Adipocyte (in vitro differentiated cells): ENCODE measurements at regions not wholly inside any gene's neighbourhood (a gene's known extent, or its start where the extent isn't known, plus 50 kb on each side); places are given as distances from the start of the nearest gene placed in this dataset.

Source experiments
- DNase-seq: peaks from one replicate; pipeline ENCODE4 v3.0.0-alpha.2; 2015; ENCODE audit warnings: low read depth
- H3K27me3 ChIP-seq: replicated peaks from 2 replicates; pipeline ENCODE4 v1.7.0; 2013; ENCODE audit warnings: mild to moderate bottlenecking, low read length, moderate library complexity; ENCODE audit not compliant: control insufficient read depth, insufficient read depth
- H3K36me3 ChIP-seq: 2 replicates; pipeline ENCODE4 v1.7.0; 2013; ENCODE audit warnings: low read length, mild to moderate bottlenecking, moderate library complexity; ENCODE audit not compliant: control insufficient read depth, insufficient read depth, severe bottlenecking
- H3K4me1 ChIP-seq: 2 replicates; pipeline ENCODE4 v1.7.0; 2013; ENCODE audit warnings: mild to moderate bottlenecking, low read length, moderate library complexity; ENCODE audit not compliant: control insufficient read depth, insufficient read depth
- H3K4me3 ChIP-seq: 2 replicates; pipeline ENCODE4 v1.7.0; 2013; ENCODE audit warnings: mild to moderate bottlenecking, low read length, moderate library complexity
- H3K9ac ChIP-seq: 2 replicates; pipeline ENCODE4 v1.7.0; 2013; ENCODE audit warnings: mild to moderate bottlenecking, low read length, moderate library complexity
- H3K9me3 ChIP-seq: 2 replicates; pipeline ENCODE4 v1.7.0; 2013; ENCODE audit warnings: mild to moderate bottlenecking, low read length, moderate library complexity; ENCODE audit not compliant: control insufficient read depth

DNA sequence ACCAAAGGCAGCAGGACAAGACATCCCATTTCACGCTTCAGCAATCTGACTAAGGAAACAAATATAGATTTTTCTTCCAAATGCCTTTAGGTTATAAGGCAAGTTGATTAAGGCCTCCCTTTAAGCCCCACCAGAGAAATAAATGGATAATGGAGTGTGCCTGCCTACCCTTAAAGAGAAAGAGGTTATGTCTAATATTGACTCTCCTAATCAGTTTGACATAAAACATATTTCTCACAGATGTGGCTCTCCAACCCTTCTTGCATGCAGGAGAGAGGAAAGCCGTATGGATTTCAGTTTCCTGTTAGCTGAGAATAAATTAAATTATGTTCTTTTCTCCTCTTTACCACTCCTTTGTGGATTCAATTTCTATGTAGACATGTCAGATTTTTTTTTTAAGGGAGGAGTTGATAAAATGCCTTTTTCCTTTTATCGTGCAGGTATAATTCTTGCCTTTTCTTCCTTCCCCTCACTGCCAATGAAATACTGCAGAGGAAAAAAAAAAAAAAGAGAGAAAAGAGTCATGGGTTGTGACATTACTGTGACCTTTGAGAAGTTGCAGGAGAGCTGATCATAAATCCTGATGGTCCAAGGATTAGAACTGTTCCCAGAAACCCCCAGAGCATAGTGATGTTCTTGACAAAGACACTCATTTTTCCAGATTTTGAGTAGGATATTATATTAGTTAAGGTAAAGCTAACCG lies 355.3 kb upstream of the SLCO3A1 start:
- H3K36me3 ChIP-seq = no peaks in the 10 kb centered on the region

DNA sequence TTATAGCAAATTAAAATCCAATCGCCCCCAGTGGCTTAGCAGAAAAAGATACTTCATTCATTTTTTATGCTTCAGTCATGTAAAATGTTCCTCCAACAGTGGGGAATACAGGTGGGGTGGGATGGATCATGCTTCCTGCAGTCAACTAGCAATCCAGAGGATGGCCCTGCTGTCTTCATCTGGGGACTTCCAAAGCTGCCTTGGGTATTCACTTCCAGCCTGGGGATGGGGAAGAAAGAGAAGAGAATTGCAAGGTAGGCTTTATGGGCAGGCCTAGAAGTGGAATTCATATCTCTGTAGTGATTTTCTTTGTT lies 354.8 kb upstream of the SLCO3A1 start:
- H3K27me3 ChIP-seq = no peaks in the 10 kb centered on the region
- no peaks in the 10 kb centered on the region for H3K4me1 ChIP-seq
- no peaks in the 10 kb centered on the region for H3K36me3 ChIP-seq
- no peaks in the 10 kb centered on the region for H3K9me3 ChIP-seq
- H3K4me3 ChIP-seq = no peak overlapping the region
- no peak overlapping the region for H3K9ac ChIP-seq
- no peak for DNase-seq

More for the DNA sequence above, 355.3 kb upstream of the SLCO3A1 start:
- H3K27me3 ChIP-seq = no peaks in the 10 kb centered on the region
- H3K4me3 ChIP-seq = no peak overlapping the region
- H3K9ac ChIP-seq = no peak overlapping the region
- H3K9me3 ChIP-seq = no peaks in the 10 kb centered on the region
- DNase-seq = no peak
- no peaks in the 10 kb centered on the region for H3K4me1 ChIP-seq

DNA sequence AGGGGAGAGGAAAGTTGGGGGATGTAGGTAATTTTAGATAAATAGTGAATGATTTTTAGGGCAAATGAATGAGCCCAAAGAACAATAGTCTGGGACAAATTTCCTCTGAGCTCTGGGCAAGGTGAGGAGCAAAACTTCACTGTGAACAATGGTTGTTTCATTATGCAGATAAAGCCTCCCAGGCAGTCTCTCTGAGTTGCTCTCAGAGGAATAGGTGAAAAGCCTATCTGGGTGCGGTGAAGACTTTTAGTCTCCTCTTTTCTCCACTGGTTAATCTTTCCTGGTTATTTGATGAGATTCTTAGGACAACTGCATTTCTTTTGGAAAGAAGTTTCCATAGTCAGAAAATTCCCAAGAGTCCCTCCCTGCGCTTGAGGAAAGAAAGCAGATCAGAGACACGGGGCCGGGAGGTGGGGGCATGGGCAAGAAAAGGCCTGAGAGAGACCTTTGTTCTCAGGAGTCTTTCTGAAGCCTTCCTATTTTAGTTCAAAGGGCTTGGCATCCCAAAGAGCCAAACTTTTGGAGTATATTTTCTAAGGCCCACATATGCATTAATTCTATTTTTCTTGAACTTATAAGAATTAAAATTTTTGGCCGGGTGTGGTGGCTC lies 353.6 kb upstream of the SLCO3A1 start:
- H3K4me1 ChIP-seq = no peaks in the 10 kb centered on the region
- H3K9ac ChIP-seq = no peak overlapping the region
- no peak for DNase-seq
- H3K4me3 ChIP-seq = no peak overlapping the region
- H3K9me3 ChIP-seq = no peaks in the 10 kb centered on the region
- no peaks in the 10 kb centered on the region for H3K27me3 ChIP-seq
- H3K36me3 ChIP-seq = no peaks in the 10 kb centered on the region

DNA sequence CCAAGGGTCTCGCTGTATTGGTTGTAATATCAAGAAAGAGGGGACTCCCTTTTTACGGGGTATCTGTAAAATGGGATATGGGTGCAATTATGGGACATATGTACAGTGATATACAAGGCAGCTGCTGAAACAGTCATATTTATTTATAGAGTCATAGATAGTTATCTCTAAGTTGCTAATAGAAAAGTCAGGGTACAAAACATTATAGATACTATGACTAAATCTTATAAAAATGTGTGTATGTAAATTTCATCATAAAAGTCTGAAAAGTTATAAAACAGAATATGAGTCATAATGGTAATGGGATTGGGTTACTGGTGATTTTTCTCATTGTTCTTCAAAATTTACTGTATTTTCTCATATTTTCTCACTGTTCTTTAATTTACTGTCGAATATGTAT lies 344.9 kb upstream of the SLCO3A1 start:
- Histone ChIP-seq H3K9me3 (no peaks in the 10 kb centered on the region), H3K4me1 (peaks cover 3% of the 10 kb centered on the region), H3K27me3 (no peaks in the 10 kb centered on the region), H3K36me3 (no peaks in the 10 kb centered on the region), H3K4me3 (no peak overlapping the region), H3K9ac (no peak overlapping the region)
- DNase-seq = peak; percentile 12

DNA sequence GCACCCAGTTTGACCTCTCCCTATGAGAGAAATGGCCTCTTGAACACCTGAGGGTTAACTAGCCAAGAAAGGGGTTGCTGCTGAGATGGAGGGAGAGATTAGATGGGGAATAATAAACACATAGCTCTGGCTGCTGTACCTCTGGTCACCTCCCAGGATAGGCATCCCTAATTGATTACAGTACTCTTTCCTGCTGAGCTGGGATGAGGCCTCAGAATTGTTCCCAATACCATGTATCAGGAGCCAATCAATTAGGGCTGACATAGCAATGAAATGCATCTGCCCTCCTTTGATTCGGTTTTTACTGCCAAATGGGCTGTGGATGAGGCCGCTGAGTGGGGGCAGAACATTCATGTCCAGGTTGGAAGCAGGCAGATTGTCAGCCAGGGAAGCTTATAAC lies 339.4 kb upstream of the SLCO3A1 start:
- DNase-seq = no peak
- Histone ChIP-seq H3K9me3 (no peaks in the 10 kb centered on the region), H3K4me1 (peaks cover 26% of the 10 kb centered on the region), H3K9ac (no peak overlapping the region), H3K4me3 (no peak overlapping the region), H3K36me3 (no peaks in the 10 kb centered on the region), H3K27me3 (no peaks in the 10 kb centered on the region)

DNA sequence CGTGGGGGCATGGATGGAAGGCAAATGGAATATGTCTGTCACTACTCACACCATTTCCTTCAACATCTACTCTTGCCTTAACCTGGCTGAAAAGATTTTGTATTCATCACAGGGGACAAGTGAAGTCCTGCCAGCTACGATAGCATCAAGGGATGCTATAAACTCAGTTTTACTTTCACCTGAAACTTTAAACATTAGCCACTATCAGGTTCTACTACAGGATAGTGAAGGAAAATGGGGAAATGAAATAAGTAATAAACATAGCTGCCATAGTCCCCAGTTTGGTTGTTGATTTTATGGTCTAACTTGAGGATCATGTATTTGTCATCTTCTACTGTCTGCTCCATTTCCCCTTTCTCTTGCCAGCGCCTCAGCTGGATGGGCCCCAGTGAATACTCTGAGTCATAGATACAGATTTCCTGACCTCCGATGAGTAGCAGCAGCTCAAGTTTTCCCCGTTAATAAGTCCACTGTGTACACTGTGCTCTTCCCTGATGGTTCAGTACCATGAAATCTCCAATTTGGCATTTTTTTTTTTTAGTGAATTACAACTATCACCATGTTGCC lies 338.2 kb upstream of the SLCO3A1 start:
- Histone ChIP-seq H3K9me3 (no peaks in the 10 kb centered on the region), H3K27me3 (no peaks in the 10 kb centered on the region), H3K4me3 (no peak overlapping the region), H3K4me1 (peaks cover 26% of the 10 kb centered on the region), H3K36me3 (no peaks in the 10 kb centered on the region), H3K9ac (no peak overlapping the region)
- DNase-seq = peak; percentile 67

DNA sequence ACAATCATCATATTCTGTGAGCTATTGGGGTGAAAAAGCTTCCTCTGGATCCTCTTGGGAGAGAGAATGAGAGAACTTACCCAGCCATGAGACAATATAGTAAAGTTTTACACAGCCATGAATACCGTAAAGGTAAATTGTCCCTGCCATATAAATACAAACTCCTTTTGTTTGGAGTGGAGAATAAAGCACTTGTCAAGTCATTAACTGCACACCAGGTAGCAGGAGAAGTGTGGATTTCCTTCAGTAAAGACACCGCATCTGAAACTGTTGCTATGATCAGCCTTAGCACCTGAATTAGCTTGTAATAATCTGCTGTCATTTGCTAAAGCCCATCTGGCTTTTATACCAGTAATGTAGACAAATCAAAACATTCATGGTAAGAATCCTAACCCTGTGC lies 336.6 kb upstream of the SLCO3A1 start:
- peaks cover 27% of the 10 kb centered on the region for H3K4me1 ChIP-seq
- no peaks in the 10 kb centered on the region for H3K27me3 ChIP-seq
- no peaks in the 10 kb centered on the region for H3K9me3 ChIP-seq
- no peak overlapping the region for H3K9ac ChIP-seq
- H3K36me3 ChIP-seq = no peaks in the 10 kb centered on the region
- no peak for DNase-seq
- no peak overlapping the region for H3K4me3 ChIP-seq

DNA sequence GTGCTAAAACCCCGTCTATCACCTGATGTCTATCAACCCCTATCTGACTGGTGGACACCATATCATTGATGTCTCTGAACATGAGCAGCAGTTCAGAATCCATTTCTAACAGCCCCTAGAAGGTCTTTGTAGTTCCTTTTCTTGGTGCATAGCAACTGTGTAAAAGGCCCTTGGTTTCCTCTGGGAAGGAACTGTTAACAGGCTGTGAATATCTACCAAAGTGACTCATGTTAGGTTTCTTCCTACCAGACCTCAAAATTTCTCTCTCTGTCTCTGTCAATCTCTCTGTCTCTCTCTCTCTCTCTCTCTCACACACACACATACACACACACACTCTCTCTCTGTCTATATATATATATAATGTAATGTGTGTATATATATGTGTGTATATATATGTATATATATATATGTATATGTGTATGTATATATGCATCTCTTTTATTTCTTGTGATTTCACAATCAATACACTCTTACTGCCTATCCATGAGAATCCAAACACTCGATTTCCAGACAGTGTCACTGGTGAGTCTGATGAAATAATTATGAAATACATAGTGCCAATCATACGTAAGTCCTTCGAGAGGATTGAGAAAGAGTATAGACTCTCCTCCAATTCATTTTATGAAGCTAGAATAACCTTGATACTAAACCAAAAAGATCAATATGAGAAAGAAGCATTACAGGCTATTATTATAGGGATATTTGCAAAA lies 335.9 kb upstream of the SLCO3A1 start:
- no peak for DNase-seq
- Histone ChIP-seq H3K4me3 (no peak overlapping the region), H3K36me3 (no peaks in the 10 kb centered on the region)

DNA sequence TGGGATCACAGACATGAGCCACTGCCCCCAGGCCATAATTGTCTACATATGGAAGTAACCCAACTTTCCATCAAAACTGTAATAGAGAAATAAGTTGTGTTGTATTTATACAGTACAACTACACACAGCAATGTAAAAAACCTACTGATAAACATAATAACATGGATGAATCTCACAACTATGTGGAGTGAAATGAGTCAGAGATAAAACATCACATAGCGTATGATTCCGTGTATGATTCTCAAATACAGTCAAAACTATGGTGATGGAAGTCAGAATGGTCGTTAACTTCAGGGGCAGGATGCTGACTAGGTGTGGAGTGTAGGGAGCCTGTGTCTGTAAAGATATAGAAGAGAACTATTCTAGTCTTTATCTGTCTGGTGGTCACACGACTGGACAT lies 332.7 kb upstream of the SLCO3A1 start:
- no peaks in the 10 kb centered on the region for H3K36me3 ChIP-seq
- H3K4me3 ChIP-seq = no peak overlapping the region

More for the DNA sequence above, 335.9 kb upstream of the SLCO3A1 start:
- no peaks in the 10 kb centered on the region for H3K9me3 ChIP-seq
- peaks cover 33% of the 10 kb centered on the region for H3K4me1 ChIP-seq
- H3K9ac ChIP-seq = no peak overlapping the region
- H3K27me3 ChIP-seq = no peaks in the 10 kb centered on the region

DNA sequence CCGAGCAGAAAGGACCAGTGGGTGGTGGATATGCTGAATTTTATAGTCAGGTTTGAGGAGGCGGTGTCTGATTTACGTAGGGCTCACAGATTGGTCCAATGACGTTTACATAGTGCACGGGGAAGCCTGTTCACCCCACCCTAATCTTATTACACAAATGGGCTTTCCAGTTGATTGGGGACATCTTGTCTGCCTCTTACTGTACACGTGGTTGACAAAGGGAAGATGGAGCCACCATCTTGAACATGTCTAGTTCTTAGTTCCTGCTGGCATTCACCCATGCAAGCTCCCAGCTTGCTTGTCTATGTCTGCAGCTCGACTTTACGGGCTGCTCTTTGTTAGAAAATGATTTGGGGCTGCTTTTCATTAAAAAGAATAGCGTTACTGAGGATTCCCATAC lies 332.0 kb upstream of the SLCO3A1 start:
- Histone ChIP-seq H3K9ac (no peak overlapping the region), H3K4me1 (peaks cover 23% of the 10 kb centered on the region), H3K27me3 (peaks cover 5% of the 10 kb centered on the region), H3K36me3 (no peaks in the 10 kb centered on the region), H3K4me3 (no peak overlapping the region), H3K9me3 (no peaks in the 10 kb centered on the region)
- DNase-seq = no peak

More for the DNA sequence above, 332.7 kb upstream of the SLCO3A1 start:
- DNase-seq = no peak
- H3K4me1 ChIP-seq = peaks cover 24% of the 10 kb centered on the region
- H3K9ac ChIP-seq = no peak overlapping the region
- H3K27me3 ChIP-seq = peaks cover 3% of the 10 kb centered on the region
- no peaks in the 10 kb centered on the region for H3K9me3 ChIP-seq

DNA sequence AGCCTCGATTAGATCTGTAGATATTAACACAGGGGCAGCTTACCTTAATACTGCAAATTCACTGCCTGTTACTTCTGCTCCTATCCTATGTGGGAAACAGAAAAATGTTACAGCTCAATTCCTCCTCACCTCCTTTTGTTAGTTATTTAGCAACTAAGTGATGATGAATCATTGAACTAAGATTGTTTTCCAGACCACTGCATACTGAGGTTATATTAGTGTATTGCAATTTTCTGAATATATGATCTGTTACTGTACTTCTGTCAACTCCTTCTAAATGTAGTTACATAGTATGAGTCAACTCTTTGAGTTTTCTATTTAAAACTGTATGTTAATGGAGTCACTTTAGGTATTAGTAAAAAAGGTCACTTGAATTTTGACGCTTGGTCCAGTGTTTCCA lies 331.5 kb upstream of the SLCO3A1 start:
- peaks cover 21% of the 10 kb centered on the region for H3K4me1 ChIP-seq
- no peaks in the 10 kb centered on the region for H3K9me3 ChIP-seq
- peaks cover 5% of the 10 kb centered on the region for H3K27me3 ChIP-seq
- no peak overlapping the region for H3K9ac ChIP-seq
- DNase-seq = no peak
- H3K4me3 ChIP-seq = no peak overlapping the region
- no peaks in the 10 kb centered on the region for H3K36me3 ChIP-seq
